ENCODE measurements at regions not wholly inside any gene's neighbourhood (a gene's known extent, or its start where the extent isn't known, plus 50 kb on each side); places are given as distances from the start of the nearest gene placed in this dataset.
A peak's percentile ranks its signal among the peaks of the same experiment; 100 is the strongest.

GRCh38 chr6:149250951-149251350 is 66.6 kb upstream of the TAB2 start:
- in situ Hi-C loops (cut with HindIII; ENCODE audit: low sequenced_read_pairs) = no loop called here
- no peak for DNase-seq (ENCODE audit: low spot score)

GRCh38 chr6:149252622-149253021 is 64.9 kb upstream of the TAB2 start:
- in situ Hi-C loops (cut with HindIII; ENCODE audit: low sequenced_read_pairs) = no loop called here
- DNase-seq (ENCODE audit: low spot score) = no peak

- peak; percentile 13 for DNase-seq (ENCODE audit: low spot score)
- in situ Hi-C loops (cut with HindIII; ENCODE audit: low sequenced_read_pairs) = no loop called here
These were observed 63.3 kb upstream of the TAB2 start for GRCh38 chr6:149254253-149254652.

GRCh38 chr6:149259753-149260152 is 57.8 kb upstream of the TAB2 start:
- DNase-seq (ENCODE audit: low spot score) = no peak
- in situ Hi-C loops (cut with HindIII; ENCODE audit: low sequenced_read_pairs) = no loop called here

- in situ Hi-C loops (cut with HindIII; ENCODE audit: low sequenced_read_pairs) = no loop called here
These were observed 57.2 kb upstream of the TAB2 start for GRCh38 chr6:149260214-149260874.

GRCh38 chr6:149261364-149262040 is 56.0 kb upstream of the TAB2 start:
- in situ Hi-C loops (cut with HindIII; ENCODE audit: low sequenced_read_pairs) = no loop called here
- no peak for DNase-seq (ENCODE audit: low spot score)

More at GRCh38 chr6:149260214-149260874, 57.2 kb upstream of the TAB2 start:
- no peak for DNase-seq (ENCODE audit: low spot score)

- in situ Hi-C loops (cut with HindIII; ENCODE audit: low sequenced_read_pairs) = no loop called here
- DNase-seq (ENCODE audit: low spot score) = no peak
These were observed 54.2 kb upstream of the TAB2 start for GRCh38 chr6:149263321-149263720.

GRCh38 chr6:149264629-149265028 is 52.9 kb upstream of the TAB2 start:
- DNase-seq (ENCODE audit: low spot score) = no peak
- in situ Hi-C loops (cut with HindIII; ENCODE audit: low sequenced_read_pairs) = no loop called here

GRCh38 chr6:149265945-149266344 is 51.6 kb upstream of the TAB2 start:
- no peak for DNase-seq (ENCODE audit: low spot score)

GRCh38 chr6:149266659-149267058 is 50.9 kb upstream of the TAB2 start:
- no peak for DNase-seq (ENCODE audit: low spot score)
- in situ Hi-C loops (cut with HindIII; ENCODE audit: low sequenced_read_pairs) = no loop called here

More at GRCh38 chr6:149265945-149266344, 51.6 kb upstream of the TAB2 start:
- in situ Hi-C loops (cut with HindIII; ENCODE audit: low sequenced_read_pairs) = no loop called here

GRCh38 chr6:149267072-149267471 is 50.4 kb upstream of the TAB2 start:
- in situ Hi-C loops (cut with HindIII; ENCODE audit: low sequenced_read_pairs) = no loop called here
- DNase-seq (ENCODE audit: low spot score) = no peak

GRCh38 chr6:149267513-149268043 is 49.9 kb upstream of the TAB2 start:
- no peak for DNase-seq (ENCODE audit: low spot score)
- in situ Hi-C loops (cut with HindIII; ENCODE audit: low sequenced_read_pairs) = no loop called here

All from G401 (cell line).